HG03175 (cell line): ENCODE measurements at regions not wholly inside any gene's neighbourhood (a gene's known extent, or its start where the extent isn't known, plus 50 kb on each side); places are given as distances from the start of the nearest gene placed in this dataset.
"Not testable (repeated sequence)": the region's sequence is repeated elsewhere in the genome, so short reads cannot be mapped to it uniquely, and the experiment has no call there.

Experiments
- ATAC-seq: cut with Tn5 transposase; IDR thresholded peaks from one replicate; pipeline ENCODE4 v1.9.1; 2021; ENCODE audit warnings: mild to moderate bottlenecking, moderate library complexity; ENCODE audit not compliant: unreplicated experiment

GRCh38 chr6:26173836-26174145 is 86.6 kb downstream of the HFE start:
- no peak for ATAC-seq

DNA sequence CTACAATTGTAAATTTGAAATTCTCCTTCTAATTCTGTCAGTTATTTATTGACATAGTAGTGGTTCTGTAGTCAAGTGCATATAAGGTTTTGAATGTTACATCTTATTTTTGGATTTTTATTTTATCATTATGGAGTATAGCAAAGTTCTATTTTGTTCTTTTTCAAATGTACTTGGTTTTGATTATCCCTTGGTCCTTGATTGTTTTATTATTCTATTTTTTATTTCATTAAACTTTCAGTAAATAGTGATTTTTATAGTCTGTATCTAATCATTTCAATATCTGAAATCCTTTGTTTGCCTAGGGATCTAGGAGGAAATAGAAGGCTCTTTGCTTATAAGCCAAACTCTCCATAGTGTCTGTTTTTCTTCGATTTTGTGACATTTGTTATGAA is 87.8 kb downstream of the HFE start:
- no peak for ATAC-seq

DNA sequence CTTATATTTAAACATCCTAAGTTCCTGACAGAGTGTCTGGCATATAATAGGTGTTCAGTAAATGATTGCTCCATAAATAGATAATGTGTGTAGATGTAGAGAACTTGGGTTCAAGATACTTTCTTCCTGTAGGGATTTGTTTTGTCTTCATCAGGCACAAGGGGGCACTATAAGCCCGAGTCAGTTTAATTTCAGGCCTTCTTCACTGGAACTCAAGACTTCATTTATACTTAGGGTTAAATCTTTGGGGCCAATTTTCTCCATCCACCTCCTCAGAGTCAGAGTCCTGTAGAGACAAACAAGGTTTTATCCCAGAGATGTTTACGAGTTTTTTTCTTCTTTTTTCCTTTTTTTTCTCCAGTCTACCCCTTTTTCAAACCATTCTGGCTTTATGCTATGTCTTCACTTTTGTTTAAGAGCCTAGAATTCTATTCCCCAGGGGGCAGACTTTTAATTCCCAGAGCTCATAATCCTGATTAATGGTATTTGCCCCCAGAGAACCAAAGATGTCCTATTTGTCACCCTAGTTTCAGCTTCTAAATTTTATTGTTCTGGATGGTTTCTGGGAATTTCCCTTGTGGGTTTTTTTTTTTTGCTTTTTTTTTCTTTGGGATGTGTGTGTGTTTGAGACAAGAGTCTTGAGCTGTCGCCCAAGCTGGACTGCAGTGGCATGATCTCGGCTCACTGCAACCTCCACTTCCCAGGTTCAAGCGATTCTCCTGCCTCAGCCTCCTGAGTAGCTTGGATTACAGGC is 88.4 kb downstream of the HFE start:
- no peak for ATAC-seq

DNA sequence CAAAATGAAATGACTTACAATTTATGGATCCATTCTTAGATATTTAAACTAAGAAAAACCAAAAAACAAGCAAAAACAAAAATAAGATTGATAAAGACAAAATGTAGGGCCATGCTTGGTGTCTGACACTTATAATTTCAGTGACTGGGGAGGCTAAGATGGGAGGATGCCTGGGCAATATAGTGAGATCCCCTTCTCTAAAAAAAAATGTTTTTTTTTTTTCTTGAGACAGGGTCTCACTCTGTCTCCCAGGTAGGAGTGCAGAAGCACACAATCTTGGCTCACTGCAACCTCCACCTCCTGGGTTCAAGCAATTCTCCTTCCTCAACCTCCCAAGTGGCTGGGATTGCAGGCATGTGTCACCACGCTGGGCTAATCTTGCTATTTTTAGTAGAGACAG is 92.4 kb downstream of the HFE start:
- ATAC-seq: no peak

- no peak for ATAC-seq
Observed at GRCh38 chr6:26180346-26180745, 93.1 kb downstream of the HFE start.

- ATAC-seq: no peak
Observed at GRCh38 chr6:26183237-26183580, 96.0 kb downstream of the HFE start.

DNA sequence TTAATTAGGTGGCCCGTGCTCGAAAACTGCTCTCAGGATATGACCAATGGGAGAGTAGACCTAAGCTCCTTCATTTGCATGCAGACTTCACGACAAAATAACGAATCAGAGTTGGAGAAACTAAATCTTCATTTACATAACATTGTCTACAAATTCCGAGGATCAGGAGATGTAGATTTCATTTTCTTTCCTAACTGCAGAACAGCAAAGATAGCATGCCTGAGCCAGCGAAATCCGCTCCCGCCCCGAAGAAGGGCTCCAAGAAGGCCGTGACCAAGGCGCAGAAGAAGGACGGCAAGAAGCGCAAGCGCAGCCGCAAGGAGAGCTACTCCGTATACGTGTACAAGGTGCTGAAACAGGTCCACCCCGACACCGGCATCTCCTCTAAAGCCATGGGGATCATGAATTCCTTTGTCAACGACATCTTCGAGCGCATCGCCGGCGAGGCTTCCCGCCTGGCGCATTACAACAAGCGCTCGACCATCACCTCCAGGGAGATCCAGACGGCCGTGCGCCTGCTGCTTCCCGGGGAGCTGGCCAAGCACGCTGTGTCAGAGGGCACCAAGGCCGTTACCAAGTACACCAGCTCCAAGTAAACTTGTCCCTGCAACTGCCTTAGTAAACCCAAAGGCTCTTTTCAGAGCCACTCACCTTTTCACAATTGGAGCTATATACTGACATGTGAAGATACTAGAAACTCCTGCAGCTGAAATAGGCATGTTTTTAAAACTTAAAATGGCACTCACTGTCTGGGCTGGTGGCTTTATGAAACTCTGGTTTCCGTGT is 96.5 kb downstream of the HFE start:
- ATAC-seq: peak; percentile 44

DNA sequence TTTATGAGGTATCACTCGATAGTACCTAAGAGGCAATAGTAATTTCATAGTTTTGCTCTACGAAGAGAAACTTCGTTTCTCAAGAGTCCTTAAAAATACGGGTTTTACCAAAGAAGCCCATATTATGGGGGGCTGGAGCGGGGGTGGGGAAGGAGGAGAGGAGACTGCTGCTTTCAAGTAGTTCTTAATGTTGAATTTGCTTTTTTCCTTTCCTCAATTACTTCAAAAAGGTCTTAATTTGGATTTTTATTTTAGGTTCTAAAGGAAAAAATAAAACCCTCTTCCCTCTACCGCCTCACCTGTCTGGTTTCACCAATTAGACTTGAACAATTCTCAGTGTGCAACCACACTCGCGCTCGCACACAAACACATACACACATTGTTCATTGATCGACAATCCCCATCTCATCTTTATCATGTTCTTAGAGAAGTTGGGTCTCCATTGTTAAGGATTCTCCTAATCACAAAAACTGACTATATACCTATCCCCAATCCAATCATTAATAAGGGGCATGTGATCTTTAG is 97.2 kb downstream of the HFE start:
- ATAC-seq: no peak

DNA sequence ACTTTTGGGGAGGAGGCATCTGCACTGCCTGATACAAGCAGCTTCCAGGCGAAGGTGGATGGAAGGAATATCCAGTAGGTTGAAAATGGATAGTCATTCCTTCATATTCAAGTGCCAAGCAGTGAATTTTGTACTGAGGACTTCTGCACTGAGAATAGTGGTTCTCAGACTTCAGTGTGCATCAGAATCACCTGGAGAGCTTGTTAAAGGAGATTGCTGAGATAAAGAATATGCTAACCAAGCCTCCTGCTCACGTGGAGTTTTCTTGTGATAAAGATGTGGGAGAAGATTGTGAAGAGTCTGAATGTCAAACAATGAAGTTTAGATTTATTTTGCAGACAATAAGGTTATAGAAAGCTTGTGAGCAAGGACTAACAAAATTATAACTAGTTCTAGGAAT is 97.8 kb downstream of the HFE start:
- ATAC-seq: no peak

- no peak for ATAC-seq
Observed at GRCh38 chr6:26185802-26186201, 98.6 kb downstream of the HFE start.

DNA sequence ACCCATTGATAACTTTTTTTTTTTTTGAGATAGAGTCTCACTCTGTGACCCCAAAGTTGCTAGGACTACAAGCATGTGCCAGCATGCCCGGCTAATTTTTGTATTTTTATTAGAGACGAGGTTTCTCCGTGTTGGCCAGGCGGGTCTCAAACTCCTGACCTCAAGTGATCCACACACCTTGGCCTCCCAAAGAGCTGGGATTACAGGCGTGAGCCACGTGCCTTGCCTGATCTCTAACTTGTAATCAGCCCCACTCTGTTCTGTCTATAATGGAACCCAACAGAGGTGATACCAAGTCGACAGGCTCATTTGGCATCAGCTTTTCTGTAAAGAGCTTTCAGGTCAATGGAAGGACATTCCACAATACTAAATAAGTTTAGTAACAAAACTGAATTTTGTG is 99.4 kb downstream of the HFE start:
- no peak for ATAC-seq

GRCh38 chr6:26187292-26187691 is 100.1 kb downstream of the HFE start:
- ATAC-seq: no peak

- ATAC-seq: peak; percentile 23
Observed at GRCh38 chr6:26187981-26188635, 100.9 kb downstream of the HFE start.

DNA sequence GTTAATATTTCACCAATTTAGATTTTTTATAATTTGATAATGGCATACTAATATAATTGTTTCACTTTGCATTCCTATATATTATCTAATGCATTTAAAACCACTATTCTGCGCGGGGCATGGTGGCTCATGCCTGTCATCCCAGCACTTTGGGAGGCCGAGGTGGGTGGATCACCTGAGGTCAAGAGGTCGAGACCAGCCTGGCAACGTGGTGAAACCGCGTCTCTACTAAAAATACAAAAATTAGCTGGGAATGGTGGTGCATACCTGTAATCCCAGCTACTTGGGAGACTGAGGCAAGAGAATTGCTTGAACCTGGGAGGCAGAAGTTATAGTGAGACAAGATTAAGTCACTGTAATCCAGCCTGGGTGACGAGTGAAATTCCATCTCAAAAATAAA is 104.3 kb downstream of the HFE start:
- ATAC-seq: not testable (repeated sequence)

DNA sequence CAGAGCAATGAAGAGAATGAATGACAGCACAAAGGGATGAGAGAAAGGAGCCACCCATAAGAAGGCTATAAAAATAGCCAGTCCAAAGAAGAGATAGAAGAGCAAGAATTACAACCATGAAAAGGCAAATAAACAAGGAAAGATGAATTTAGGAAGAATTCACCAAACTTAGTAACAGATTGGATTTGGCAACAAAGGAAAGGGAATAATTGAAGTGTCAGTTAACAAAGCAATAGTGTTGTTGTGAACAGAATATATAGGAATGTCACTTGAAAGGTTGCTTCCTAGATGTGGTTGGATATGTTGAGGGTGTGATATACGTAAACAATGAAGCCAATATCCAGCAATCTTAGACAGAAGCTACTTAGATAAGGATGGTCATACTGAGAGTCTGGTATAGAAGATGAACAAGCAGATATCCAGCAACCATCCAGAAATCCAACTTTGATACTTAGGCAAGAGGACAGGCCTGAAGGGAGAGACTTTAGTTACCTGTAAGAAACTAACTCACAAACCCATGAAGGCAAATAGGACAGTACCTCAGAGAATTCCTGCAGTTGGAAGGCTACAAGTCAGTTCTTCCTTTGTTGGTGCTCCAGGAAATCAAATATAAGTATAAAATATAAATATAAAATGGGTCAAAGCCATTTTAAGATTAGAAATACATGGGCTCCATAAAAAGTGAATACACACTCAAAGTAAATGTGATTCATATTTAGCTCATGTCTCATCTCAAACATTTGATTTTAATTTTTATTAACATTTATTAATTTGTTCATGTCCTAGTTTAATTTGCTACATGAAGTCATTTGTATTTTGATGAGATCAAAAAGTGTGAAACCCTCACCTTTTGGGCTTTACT is 106.5 kb downstream of the HFE start:
- no peak for ATAC-seq

DNA sequence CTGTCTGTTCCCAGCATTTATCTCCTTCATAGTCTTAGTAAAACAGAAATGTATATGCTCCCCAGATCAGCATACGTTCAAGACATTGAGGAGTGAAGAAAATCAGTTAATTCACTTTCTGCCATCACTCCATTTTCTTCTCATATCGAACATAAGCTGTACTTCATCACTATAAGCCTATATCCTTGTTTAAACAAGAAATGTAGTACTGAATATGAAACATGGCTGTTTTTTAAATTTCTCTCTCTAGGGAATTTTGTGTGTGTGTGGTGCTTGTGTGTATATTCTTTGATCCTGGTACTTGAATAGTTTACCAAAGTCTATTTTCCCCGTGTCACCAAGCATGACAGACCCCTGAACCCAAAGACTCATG is 107.1 kb downstream of the HFE start:
- no peak for ATAC-seq

DNA sequence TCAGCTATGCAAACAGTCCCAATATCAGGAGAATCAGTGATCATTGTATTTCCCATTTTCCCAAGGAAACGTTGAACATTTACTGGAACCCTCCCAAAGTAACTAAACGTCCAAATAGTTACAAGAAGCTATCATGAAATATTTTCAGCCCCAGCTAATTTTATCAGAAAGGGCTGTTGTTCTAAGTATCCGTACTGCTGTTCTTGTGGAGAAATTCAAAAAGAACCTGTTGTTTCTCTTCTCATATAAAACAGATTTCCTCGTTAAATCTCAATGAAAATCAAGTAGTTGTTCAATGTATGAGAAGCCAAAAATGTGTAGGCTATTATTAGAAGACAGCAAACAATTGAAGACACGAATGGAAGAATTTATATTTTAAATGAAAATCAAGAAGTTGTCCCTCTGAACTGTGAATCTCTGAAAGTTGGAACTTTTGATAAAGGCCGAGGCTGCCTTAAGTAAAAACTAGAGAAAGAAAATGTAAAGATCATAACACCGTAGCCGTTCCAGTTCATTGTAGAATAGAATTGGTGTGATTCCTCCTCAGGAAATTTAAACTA is 107.7 kb downstream of the HFE start:
- ATAC-seq: no peak

DNA sequence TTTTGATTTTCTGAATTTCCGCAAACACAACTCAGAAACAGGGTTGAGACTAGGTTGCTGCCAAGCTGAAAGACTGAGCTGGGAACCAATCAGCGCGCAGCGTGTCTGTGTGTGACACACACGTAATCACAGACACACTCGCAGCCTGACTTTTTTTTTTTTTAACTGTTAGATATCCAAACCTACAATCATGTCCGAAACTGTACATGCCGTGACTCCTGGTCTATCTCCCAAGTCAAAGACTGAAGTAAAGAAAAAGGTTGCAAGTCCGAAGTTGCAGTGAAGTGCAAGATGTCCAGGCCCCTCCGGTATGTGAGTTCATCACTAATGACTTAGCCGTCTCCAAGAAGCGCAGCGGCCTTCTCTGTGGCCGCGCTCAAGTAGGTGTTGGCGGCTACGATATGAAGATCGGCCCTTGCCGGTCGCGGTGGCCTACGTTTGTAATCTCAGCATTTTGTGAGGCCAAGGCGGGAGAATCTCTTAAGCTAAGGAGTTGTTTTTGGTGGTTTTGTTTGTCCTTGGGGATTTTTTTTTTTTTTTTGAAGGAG is 108.2 kb downstream of the HFE start:
- ATAC-seq: peak; percentile 26

- no peak for ATAC-seq
Observed at GRCh38 chr6:26195924-26196845, 109.0 kb downstream of the HFE start.
